Liver (tissue), 8 donors: ENCODE measurements at regions not wholly inside any gene's neighbourhood (a gene's known extent, or its start where the extent isn't known, plus 50 kb on each side); places are given as distances from the start of the nearest gene placed in this dataset.

ENCODE experiments used
- DNase-seq: peaks from one replicate; pipeline ENCODE4 v3.0.0-alpha.2; 2017; ENCODE audit warnings: low spot score
- H3K27ac ChIP-seq, 2 donors: one replicate each; pipeline ENCODE4 v1.7.0; 2013; ENCODE audit warnings: inconsistent platforms in 2 of 2, low read length in 2 of 2, control low read depth in 1 of 2, low read depth in 1 of 2, mild to moderate bottlenecking in 1 of 2
- H3K27me3 ChIP-seq, 4 donors: one replicate each; pipeline versions ENCODE4 v1.6.1 to v1.7.0; 2013; ENCODE audit warnings: low read length in 3 of 4, inconsistent platforms in 1 of 4, mild to moderate bottlenecking in 1 of 4, moderate library complexity in 1 of 4; ENCODE audit not compliant: control insufficient read depth in 4 of 4, insufficient read depth in 4 of 4
- H3K36me3 ChIP-seq, 4 donors: one replicate each; pipeline versions ENCODE4 v1.6.1 to v1.7.0; 2013; ENCODE audit warnings: low read length in 3 of 4, mild to moderate bottlenecking in 3 of 4, low read depth in 1 of 4, moderate library complexity in 1 of 4; ENCODE audit not compliant: control insufficient read depth in 4 of 4, insufficient read depth in 3 of 4
- H3K4me1 ChIP-seq, 4 donors: one replicate each; pipeline versions ENCODE4 v1.6.1 to v1.7.0; 2013; ENCODE audit warnings: low read length in 3 of 4, mild to moderate bottlenecking in 3 of 4, moderate library complexity in 1 of 4; ENCODE audit not compliant: control insufficient read depth in 4 of 4, insufficient read depth in 4 of 4
- H3K4me3 ChIP-seq, 3 donors: one replicate each; pipeline versions ENCODE4 v1.6.1 to v1.7.0; 2013; ENCODE audit warnings: low read length in 3 of 3, control low read depth in 1 of 3, low read depth in 1 of 3, mild to moderate bottlenecking in 1 of 3
- H3K9ac ChIP-seq, 2 donors: one replicate each; pipeline ENCODE4 v1.7.0; 2013; ENCODE audit warnings: low read length in 2 of 2, mild to moderate bottlenecking in 2 of 2, moderate library complexity in 2 of 2, control low read depth in 1 of 2, low read depth in 1 of 2
- H3K9me3 ChIP-seq, 4 donors: one replicate each; pipeline versions ENCODE4 v1.6.1 to v1.7.0; 2013; ENCODE audit warnings: low read length in 3 of 4; ENCODE audit not compliant: control insufficient read depth in 4 of 4
- EGR1 ChIP-seq, 2 donors: IDR thresholded peaks; 2 replicates each; pipeline ENCODE4 v1.6.1; 2016 to 2018; ENCODE audit warnings: antibody characterized with exemption in 2 of 2, low read depth in 2 of 2
- FOXA1 ChIP-seq: IDR thresholded peaks from 2 replicates; pipeline ENCODE4 v1.6.1; 2016; ENCODE audit warnings: antibody characterized with exemption
- FOXA2 ChIP-seq: IDR thresholded peaks from 2 replicates; pipeline ENCODE4 v1.6.1; 2016; ENCODE audit warnings: antibody characterized with exemption
- GABPA ChIP-seq, 2 donors: IDR thresholded peaks in 1 of 2; conservative IDR thresholded peaks in 1 of 2; 2 replicates each; pipeline ENCODE4 v1.6.1; 2016; ENCODE audit warnings: antibody characterized with exemption in 2 of 2, mild to moderate bottlenecking in 1 of 2, moderate library complexity in 1 of 2
- HNF4A ChIP-seq, 2 donors: conservative IDR thresholded peaks; 2 replicates each; pipeline ENCODE4 v1.6.1; 2016; ENCODE audit warnings: antibody characterized with exemption in 2 of 2, mild to moderate bottlenecking in 2 of 2
- HNF4G ChIP-seq: IDR thresholded peaks from 2 replicates; pipeline ENCODE4 v1.6.1; 2016; ENCODE audit warnings: antibody characterized with exemption
- JUND ChIP-seq, 2 donors: IDR thresholded peaks; 2 replicates each; pipeline ENCODE4 v1.6.1; 2016; ENCODE audit warnings: antibody characterized with exemption in 2 of 2
- NR2F2 ChIP-seq: IDR thresholded peaks from 2 replicates; pipeline ENCODE4 v1.6.1; 2016; ENCODE audit warnings: antibody characterized with exemption
- RAD21 ChIP-seq, 2 donors: IDR thresholded peaks; 2 replicates each; pipeline ENCODE4 v1.6.1; 2016; ENCODE audit warnings: antibody characterized with exemption in 2 of 2, mild to moderate bottlenecking in 2 of 2
- RXRA ChIP-seq, 2 donors: IDR thresholded peaks; 2 replicates each; pipeline ENCODE4 v1.6.1; 2017 to 2018; ENCODE audit warnings: antibody characterized with exemption in 2 of 2, mild to moderate bottlenecking in 1 of 2
- SP1 ChIP-seq: IDR thresholded peaks from 2 replicates; pipeline ENCODE4 v1.6.1; 2018; ENCODE audit warnings: antibody characterized with exemption, mild to moderate bottlenecking
- TAF1 ChIP-seq: conservative IDR thresholded peaks from 2 replicates; pipeline ENCODE4 v1.6.1; 2016; ENCODE audit warnings: antibody characterized with exemption, mild to moderate bottlenecking
- YY1 ChIP-seq: IDR thresholded peaks from 2 replicates; pipeline ENCODE4 v1.6.1; 2016; ENCODE audit warnings: antibody characterized with exemption, mild to moderate bottlenecking
- WGBS: extraction: QIAGEN DNeasy Blood & Tissue Kit; methylation state at CpG from one replicate; pipeline ENCODE4 v1.1.7; 2013; 5-methylcytosine and 5-hydroxymethylcytosine counted together
- TF ChIP-seq, protein P1 (sequence below): fragments of 150-350 bp; IDR thresholded peaks from 2 replicates; pipeline ENCODE4 v1.5.1; 2017; ENCODE audit warnings: improper control_type of control experiment, low read depth, low read length; ENCODE audit not compliant: missing input control
- TF ChIP-seq, protein P2 (sequence below): IDR thresholded peaks from 2 replicates; pipeline ENCODE4 v1.6.1; 2016; ENCODE audit warnings: antibody characterized with exemption
- TF ChIP-seq, protein P3 (sequence below): IDR thresholded peaks from 2 replicates; pipeline ENCODE4 v1.6.1; 2016; ENCODE audit warnings: antibody characterized with exemption
- TF ChIP-seq, protein P4 (sequence below): IDR thresholded peaks from 2 replicates; pipeline ENCODE4 v1.6.1; 2016; ENCODE audit warnings: antibody characterized with exemption
- TF ChIP-seq, protein P5 (sequence below): IDR thresholded peaks from 2 replicates; pipeline ENCODE4 v1.6.1; 2016; ENCODE audit warnings: antibody characterized with exemption, mild to moderate bottlenecking
- donor health status: healthy.
- donor health status: healthy.
- donor health status: healthy.
- donor health status: healthy.
- donor health status: healthy.

DNA sequence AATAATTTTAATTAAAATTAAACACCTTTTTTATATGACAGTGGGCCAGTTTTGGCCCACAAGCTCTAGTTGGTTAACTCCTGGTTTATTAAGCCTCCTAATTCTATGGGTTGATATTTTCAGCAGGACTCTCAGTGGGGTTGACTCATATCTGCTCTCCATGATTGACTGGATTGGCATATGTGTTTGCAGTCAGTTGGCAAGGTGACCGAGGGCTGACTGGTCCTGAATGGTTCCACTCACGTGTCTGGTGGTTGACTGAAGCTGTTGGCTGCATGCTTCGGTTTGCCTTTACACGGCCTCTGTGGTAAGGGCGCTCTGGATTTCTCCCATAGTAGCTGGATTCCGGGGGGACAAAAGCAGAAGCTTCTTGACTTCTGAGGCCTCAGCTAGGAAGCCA, 65.3 kb upstream of the ZNF280D start:
- TF ChIP-seq RXRA (IDR thresholded peaks at IDR 0.05): no peak
- no peak for TF ChIP-seq HNF4A (conservative IDR thresholded peaks at IDR 0.05)
- TF ChIP-seq FOXA1: no peak
- TF ChIP-seq, protein P1, sequence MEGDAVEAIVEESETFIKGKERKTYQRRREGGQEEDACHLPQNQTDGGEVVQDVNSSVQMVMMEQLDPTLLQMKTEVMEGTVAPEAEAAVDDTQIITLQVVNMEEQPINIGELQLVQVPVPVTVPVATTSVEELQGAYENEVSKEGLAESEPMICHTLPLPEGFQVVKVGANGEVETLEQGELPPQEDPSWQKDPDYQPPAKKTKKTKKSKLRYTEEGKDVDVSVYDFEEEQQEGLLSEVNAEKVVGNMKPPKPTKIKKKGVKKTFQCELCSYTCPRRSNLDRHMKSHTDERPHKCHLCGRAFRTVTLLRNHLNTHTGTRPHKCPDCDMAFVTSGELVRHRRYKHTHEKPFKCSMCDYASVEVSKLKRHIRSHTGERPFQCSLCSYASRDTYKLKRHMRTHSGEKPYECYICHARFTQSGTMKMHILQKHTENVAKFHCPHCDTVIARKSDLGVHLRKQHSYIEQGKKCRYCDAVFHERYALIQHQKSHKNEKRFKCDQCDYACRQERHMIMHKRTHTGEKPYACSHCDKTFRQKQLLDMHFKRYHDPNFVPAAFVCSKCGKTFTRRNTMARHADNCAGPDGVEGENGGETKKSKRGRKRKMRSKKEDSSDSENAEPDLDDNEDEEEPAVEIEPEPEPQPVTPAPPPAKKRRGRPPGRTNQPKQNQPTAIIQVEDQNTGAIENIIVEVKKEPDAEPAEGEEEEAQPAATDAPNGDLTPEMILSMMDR: no peak
- no peak for TF ChIP-seq FOXA2
- TF ChIP-seq EGR1 (IDR thresholded peaks at IDR 0.05; ENCODE audit: low read depth in 2 of 2): no peak
- no peak for TF ChIP-seq SP1
- TF ChIP-seq, protein P2, sequence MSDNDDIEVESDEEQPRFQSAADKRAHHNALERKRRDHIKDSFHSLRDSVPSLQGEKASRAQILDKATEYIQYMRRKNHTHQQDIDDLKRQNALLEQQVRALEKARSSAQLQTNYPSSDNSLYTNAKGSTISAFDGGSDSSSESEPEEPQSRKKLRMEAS: no peak
- TF ChIP-seq, protein P3, sequence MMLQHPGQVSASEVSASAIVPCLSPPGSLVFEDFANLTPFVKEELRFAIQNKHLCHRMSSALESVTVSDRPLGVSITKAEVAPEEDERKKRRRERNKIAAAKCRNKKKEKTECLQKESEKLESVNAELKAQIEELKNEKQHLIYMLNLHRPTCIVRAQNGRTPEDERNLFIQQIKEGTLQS: no peak
- no peak for TF ChIP-seq HNF4G
- TF ChIP-seq NR2F2: no peak
- TF ChIP-seq RAD21 (IDR thresholded peaks at IDR 0.05): no peak
- Histone ChIP-seq H3K4me3 (no peak overlapping the region), H3K36me3 (no peaks in the 10 kb centered on the region), H3K4me1 (no peaks in the 10 kb centered on the region), H3K27ac (no peak overlapping the region), H3K9ac (no peak overlapping the region), H3K9me3 (no peaks in the 10 kb centered on the region), H3K27me3 (no peaks in the 10 kb centered on the region)
- no peak for DNase-seq
- WGBS: 93% methylated on average over 6 of the region's 6 CpGs

DNA sequence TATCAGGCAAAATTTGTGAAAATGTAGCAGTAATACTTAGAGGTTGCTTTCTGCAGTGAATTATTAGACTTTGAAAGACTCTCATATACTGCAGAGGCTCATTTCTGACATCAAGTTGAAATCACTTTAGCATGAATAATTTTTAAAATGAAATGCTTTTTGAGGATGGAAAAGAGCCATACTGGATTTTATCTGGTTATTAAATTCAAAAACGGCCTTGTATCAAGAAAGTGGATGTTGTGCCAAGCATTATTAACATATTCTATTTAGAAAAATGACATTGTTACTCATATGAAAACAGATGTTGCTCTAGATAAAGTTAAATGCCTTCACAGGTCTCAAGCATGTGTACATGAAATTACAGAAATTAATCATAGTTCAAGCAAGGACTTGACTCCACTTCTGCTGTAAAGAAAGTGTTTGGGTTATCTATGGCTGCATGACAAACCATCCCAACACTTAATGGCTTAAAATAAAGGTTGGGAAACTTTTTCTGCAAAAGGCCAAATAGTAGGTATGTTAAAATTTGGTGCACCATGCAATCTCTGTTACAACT, 64.5 kb upstream of the ZNF280D start:
- DNase-seq: no peak
- TF ChIP-seq FOXA1 (no peak), EGR1 (IDR thresholded peaks at IDR 0.05; ENCODE audit: low read depth in 2 of 2) (no peak), SP1 (no peak), JUND (IDR thresholded peaks at IDR 0.05) (no peak), RXRA (IDR thresholded peaks at IDR 0.05) (no peak), HNF4A (conservative IDR thresholded peaks at IDR 0.05) (no peak), GABPA (IDR thresholded peaks at IDR 0.05 in 1 of 2, conservative IDR thresholded peaks at IDR 0.05 in 1 of 2) (no peak), HNF4G (no peak), FOXA2 (no peak), YY1 (no peak), RAD21 (IDR thresholded peaks at IDR 0.05) (no peak), TAF1 (no peak)
- TF ChIP-seq, protein P4, sequence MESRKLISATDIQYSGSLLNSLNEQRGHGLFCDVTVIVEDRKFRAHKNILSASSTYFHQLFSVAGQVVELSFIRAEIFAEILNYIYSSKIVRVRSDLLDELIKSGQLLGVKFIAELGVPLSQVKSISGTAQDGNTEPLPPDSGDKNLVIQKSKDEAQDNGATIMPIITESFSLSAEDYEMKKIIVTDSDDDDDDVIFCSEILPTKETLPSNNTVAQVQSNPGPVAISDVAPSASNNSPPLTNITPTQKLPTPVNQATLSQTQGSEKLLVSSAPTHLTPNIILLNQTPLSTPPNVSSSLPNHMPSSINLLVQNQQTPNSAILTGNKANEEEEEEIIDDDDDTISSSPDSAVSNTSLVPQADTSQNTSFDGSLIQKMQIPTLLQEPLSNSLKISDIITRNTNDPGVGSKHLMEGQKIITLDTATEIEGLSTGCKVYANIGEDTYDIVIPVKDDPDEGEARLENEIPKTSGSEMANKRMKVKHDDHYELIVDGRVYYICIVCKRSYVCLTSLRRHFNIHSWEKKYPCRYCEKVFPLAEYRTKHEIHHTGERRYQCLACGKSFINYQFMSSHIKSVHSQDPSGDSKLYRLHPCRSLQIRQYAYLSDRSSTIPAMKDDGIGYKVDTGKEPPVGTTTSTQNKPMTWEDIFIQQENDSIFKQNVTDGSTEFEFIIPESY: no peak
- TF ChIP-seq, protein P2: no peak
- TF ChIP-seq, protein P5, sequence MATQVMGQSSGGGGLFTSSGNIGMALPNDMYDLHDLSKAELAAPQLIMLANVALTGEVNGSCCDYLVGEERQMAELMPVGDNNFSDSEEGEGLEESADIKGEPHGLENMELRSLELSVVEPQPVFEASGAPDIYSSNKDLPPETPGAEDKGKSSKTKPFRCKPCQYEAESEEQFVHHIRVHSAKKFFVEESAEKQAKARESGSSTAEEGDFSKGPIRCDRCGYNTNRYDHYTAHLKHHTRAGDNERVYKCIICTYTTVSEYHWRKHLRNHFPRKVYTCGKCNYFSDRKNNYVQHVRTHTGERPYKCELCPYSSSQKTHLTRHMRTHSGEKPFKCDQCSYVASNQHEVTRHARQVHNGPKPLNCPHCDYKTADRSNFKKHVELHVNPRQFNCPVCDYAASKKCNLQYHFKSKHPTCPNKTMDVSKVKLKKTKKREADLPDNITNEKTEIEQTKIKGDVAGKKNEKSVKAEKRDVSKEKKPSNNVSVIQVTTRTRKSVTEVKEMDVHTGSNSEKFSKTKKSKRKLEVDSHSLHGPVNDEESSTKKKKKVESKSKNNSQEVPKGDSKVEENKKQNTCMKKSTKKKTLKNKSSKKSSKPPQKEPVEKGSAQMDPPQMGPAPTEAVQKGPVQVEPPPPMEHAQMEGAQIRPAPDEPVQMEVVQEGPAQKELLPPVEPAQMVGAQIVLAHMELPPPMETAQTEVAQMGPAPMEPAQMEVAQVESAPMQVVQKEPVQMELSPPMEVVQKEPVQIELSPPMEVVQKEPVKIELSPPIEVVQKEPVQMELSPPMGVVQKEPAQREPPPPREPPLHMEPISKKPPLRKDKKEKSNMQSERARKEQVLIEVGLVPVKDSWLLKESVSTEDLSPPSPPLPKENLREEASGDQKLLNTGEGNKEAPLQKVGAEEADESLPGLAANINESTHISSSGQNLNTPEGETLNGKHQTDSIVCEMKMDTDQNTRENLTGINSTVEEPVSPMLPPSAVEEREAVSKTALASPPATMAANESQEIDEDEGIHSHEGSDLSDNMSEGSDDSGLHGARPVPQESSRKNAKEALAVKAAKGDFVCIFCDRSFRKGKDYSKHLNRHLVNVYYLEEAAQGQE: no peak
- TF ChIP-seq, protein P1: no peak
- TF ChIP-seq, protein P3: no peak
- WGBS: 84% methylated on average over 1 of the region's 1 CpG

More for the DNA sequence above, 64.5 kb upstream of the ZNF280D start:
- H3K36me3 ChIP-seq: no peaks in the 10 kb centered on the region
- H3K4me3 ChIP-seq: no peak overlapping the region
- H3K9ac ChIP-seq: no peak overlapping the region
- H3K27ac ChIP-seq: no peak overlapping the region
- H3K9me3 ChIP-seq: peaks cover 0 to 2% (median 0%) of the 10 kb centered on the region in 4 donors
- H3K27me3 ChIP-seq: no peaks in the 10 kb centered on the region
- no peaks in the 10 kb centered on the region for H3K4me1 ChIP-seq
